ENCODE measurements at regions not wholly inside any gene's neighbourhood (a gene's known extent, or its start where the extent isn't known, plus 50 kb on each side); places are given as distances from the start of the nearest gene placed in this dataset.

DNA sequence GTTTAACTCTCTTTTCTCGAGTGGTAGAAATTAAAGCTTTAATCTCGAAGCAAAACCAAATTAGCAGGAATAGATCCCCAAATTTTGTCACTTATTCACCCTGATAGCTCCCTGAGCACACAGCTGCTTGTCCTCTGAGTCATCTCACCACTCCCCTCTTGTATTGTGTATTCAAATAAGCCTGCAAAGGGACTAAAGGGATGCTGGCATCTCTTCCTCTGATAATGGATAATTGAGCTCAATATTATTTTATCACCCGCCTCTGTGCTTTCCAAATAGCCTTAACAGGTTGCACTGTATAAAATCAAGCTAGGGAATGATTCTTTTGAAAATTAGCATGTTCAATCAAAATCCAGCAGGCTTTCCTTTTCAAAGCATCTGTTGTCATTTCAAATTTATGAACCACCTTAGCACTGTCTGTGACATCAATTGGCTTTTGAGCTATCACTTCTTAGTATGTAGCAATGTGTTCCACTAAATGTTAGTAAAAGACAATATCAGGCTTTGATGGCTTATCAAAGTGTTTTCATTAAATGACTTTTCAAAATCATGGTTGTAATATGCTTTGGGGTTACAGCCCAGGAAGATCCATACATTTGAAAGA is 561.6 kb downstream of the PLA2G4A start:
- TF ChIP-seq EZH2phosphoT487 (IDR thresholded peaks at IDR 0.05; ENCODE audit: unreplicated experiment): no peak
- TF ChIP-seq, protein P1, sequence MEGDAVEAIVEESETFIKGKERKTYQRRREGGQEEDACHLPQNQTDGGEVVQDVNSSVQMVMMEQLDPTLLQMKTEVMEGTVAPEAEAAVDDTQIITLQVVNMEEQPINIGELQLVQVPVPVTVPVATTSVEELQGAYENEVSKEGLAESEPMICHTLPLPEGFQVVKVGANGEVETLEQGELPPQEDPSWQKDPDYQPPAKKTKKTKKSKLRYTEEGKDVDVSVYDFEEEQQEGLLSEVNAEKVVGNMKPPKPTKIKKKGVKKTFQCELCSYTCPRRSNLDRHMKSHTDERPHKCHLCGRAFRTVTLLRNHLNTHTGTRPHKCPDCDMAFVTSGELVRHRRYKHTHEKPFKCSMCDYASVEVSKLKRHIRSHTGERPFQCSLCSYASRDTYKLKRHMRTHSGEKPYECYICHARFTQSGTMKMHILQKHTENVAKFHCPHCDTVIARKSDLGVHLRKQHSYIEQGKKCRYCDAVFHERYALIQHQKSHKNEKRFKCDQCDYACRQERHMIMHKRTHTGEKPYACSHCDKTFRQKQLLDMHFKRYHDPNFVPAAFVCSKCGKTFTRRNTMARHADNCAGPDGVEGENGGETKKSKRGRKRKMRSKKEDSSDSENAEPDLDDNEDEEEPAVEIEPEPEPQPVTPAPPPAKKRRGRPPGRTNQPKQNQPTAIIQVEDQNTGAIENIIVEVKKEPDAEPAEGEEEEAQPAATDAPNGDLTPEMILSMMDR (conservative IDR thresholded peaks at IDR 0.05; ENCODE audit: low read depth in 2 of 2): no peak
- no peak for TF ChIP-seq STAT1 (IDR thresholded peaks at IDR 0.05; ENCODE audit: unreplicated experiment)

Measured in GM23338 (cell line).